H1 (cell line): ENCODE measurements at regions not wholly inside any gene's neighbourhood (a gene's known extent, or its start where the extent isn't known, plus 50 kb on each side); places are given as distances from the start of the nearest gene placed in this dataset.
A peak's percentile ranks its signal among the peaks of the same experiment; 100 is the strongest.

Source experiments
- CTCF ChIA-PET: fragments of 300-600 bp; sonication (Branson Sonifier 250); formaldehyde crosslinking; loops from one replicate; lab custom pipeline; 2021; ENCODE audit not compliant: partially characterized antibody; lab: Charles Lee
- POLR2A ChIA-PET: fragments of 300-600 bp; sonication (Branson Sonifier 250); formaldehyde crosslinking; loops from one replicate; lab custom pipeline; 2021; ENCODE audit warnings: inconsistent platforms; ENCODE audit not compliant: partially characterized antibody; lab: Charles Lee
- DNase-seq, 2 experiments: peaks; one replicate each; pipeline versions ENCODE4 v3.0.0 to v3.0.0-alpha.2; 2010 to 2022; ENCODE audit warnings: low spot score in 2 of 2, low read depth in 1 of 2, mixed read lengths in 1 of 2
- FAIRE-seq: peaks from 2 replicates; lab custom pipeline; 2011; peaks lifted over from hg19 to GRCh38; lab: Jason Lieb, UNC
- H2AFZ ChIP-seq: 2 replicates; pipeline ENCODE4 v1.8.1; 2012; ENCODE audit warnings: low read length, inconsistent platforms
- H2AK5ac ChIP-seq: 2 replicates; pipeline ENCODE4 v1.6.1; 2013; ENCODE audit warnings: low read depth, low read length
- H2BK120ac ChIP-seq: replicated peaks from 2 replicates; pipeline ENCODE3; 2013; ENCODE audit warnings: low read depth, low read length, inconsistent platforms
- H2BK12ac ChIP-seq: 2 replicates; pipeline ENCODE4 v1.6.1; 2013; ENCODE audit warnings: low read depth, low read length
- H2BK15ac ChIP-seq: 2 replicates; pipeline ENCODE4 v1.6.1; 2013; ENCODE audit warnings: low read length
- H2BK20ac ChIP-seq: 2 replicates; pipeline ENCODE4 v1.6.1; 2013; ENCODE audit warnings: low read length
- H2BK5ac ChIP-seq: 2 replicates; pipeline ENCODE4 v1.6.1; 2013; ENCODE audit warnings: low read depth, low read length
- H3K14ac ChIP-seq: 2 replicates; pipeline ENCODE4 v1.6.1; 2013; ENCODE audit warnings: inconsistent platforms; ENCODE audit not compliant: insufficient read length
- H3K18ac ChIP-seq: 2 replicates; pipeline ENCODE4 v1.6.1; 2013; ENCODE audit warnings: low read length; ENCODE audit errors: extremely low read depth
- H3K23ac ChIP-seq: 2 replicates; pipeline ENCODE4 v1.6.1; 2013; ENCODE audit warnings: inconsistent platforms; ENCODE audit not compliant: insufficient read length
- H3K23me2 ChIP-seq: 2 replicates; pipeline ENCODE4 v1.6.1; 2013; ENCODE audit warnings: low read depth, low read length
- H3K27ac ChIP-seq: 2 replicates; pipeline ENCODE4 v1.6.1; 2011; ENCODE audit warnings: low read depth, low read length, inconsistent platforms
- H3K27me3 ChIP-seq, 4 experiments: replicated peaks in 1 of 4; 1 replicate in 1 of 4; 2 replicates in 3 of 4; pipeline versions ENCODE4 v1.6.1 to v1.8.1; 2011 to 2013; ENCODE audit warnings: low read length in 3 of 4, mild to moderate bottlenecking in 3 of 4, inconsistent platforms in 2 of 4, mixed read lengths in 2 of 4, moderate library complexity in 1 of 4; ENCODE audit not compliant: control insufficient read depth in 3 of 4, insufficient read depth in 3 of 4; ENCODE audit errors: extremely low read depth in 1 of 4
- H3K36me3 ChIP-seq, 4 experiments: 2 replicates each; pipeline versions ENCODE4 v1.6.1 to v1.8.1; 2011 to 2013; ENCODE audit warnings: mild to moderate bottlenecking in 4 of 4, low read length in 3 of 4, moderate library complexity in 2 of 4, control low read depth in 1 of 4, inconsistent platforms in 1 of 4; ENCODE audit not compliant: insufficient read depth in 4 of 4, control insufficient read depth in 2 of 4
- H3K4ac ChIP-seq: replicated peaks from 2 replicates; pipeline ENCODE3; 2013; ENCODE audit warnings: low read length, low read depth, mixed read lengths, inconsistent platforms; ENCODE audit not compliant: insufficient read length
- H3K4me1 ChIP-seq, 4 experiments: replicated peaks in 1 of 4; 1 replicate in 1 of 4; 2 replicates in 3 of 4; pipeline versions ENCODE4 v1.6.1 to v1.8.1; 2011 to 2013; ENCODE audit warnings: low read length in 3 of 4, inconsistent platforms in 2 of 4, mixed read lengths in 1 of 4; ENCODE audit not compliant: insufficient read depth in 4 of 4, control insufficient read depth in 3 of 4
- H3K4me2 ChIP-seq, 2 experiments: 2 replicates each; pipeline versions ENCODE4 v1.6.1 to v1.8.1; 2011 to 2013; ENCODE audit warnings: low read depth in 2 of 2, low read length in 2 of 2, control low read depth in 1 of 2, inconsistent platforms in 1 of 2, mild to moderate bottlenecking in 1 of 2; ENCODE audit not compliant: insufficient read depth in 1 of 2
- H3K4me3 ChIP-seq, 4 experiments: fragments of 200-600, 300-600 bp in 1 of 4; sonication (generic), shearing (Covaris generic), sonication (Bioruptor Twin) in 1 of 4; 2 replicates each; pipeline versions ENCODE4 v1.5.1 to v1.8.1; 2011 to 2016; ENCODE audit warnings: low read length in 4 of 4, low read depth in 3 of 4, control low read depth in 2 of 4, inconsistent platforms in 2 of 4, mild to moderate bottlenecking in 2 of 4, mixed read lengths in 1 of 4, moderate library complexity in 1 of 4; ENCODE audit not compliant: insufficient read depth in 2 of 4; ENCODE audit errors: extremely low read depth in 1 of 4
- H3K56ac ChIP-seq: replicated peaks from 2 replicates; pipeline ENCODE3; 2013; ENCODE audit warnings: low read depth, mild to moderate bottlenecking, mixed read lengths, low read length, inconsistent platforms; ENCODE audit not compliant: insufficient read length
- H3K79me1 ChIP-seq: 2 replicates; pipeline ENCODE4 v1.6.1; 2013; ENCODE audit warnings: low read depth, low read length, control low read depth
- H3K79me2 ChIP-seq, 2 experiments: 2 replicates each; pipeline versions ENCODE4 v1.6.1 to v1.8.1; 2012 to 2013; ENCODE audit warnings: low read length in 2 of 2, mild to moderate bottlenecking in 2 of 2, inconsistent platforms in 1 of 2; ENCODE audit not compliant: insufficient read depth in 2 of 2, control insufficient read depth in 1 of 2
- H3K9ac ChIP-seq, 4 experiments: replicated peaks in 1 of 4; 1 replicate in 1 of 4; 2 replicates in 3 of 4; pipeline versions ENCODE4 v1.6.1 to v1.8.1; 2011 to 2013; ENCODE audit warnings: low read depth in 3 of 4, low read length in 3 of 4, control low read depth in 2 of 4, mild to moderate bottlenecking in 2 of 4, moderate library complexity in 2 of 4, inconsistent platforms in 1 of 4; ENCODE audit errors: extremely low read depth in 1 of 4
- H3K9me3 ChIP-seq, 2 experiments: 2 replicates each; pipeline versions ENCODE4 v1.6.1 to v1.8.1; 2012 to 2013; ENCODE audit warnings: mild to moderate bottlenecking in 2 of 2, moderate library complexity in 2 of 2, control low read depth in 1 of 2, inconsistent platforms in 1 of 2, low read depth in 1 of 2, low read length in 1 of 2, mixed read lengths in 1 of 2; ENCODE audit not compliant: insufficient read depth in 2 of 2
- H4K20me1 ChIP-seq, 2 experiments: replicated peaks in 1 of 2; 2 replicates each; pipeline versions ENCODE3 to v1.8.1; 2011 to 2013; ENCODE audit warnings: inconsistent platforms in 2 of 2, low read length in 2 of 2, mild to moderate bottlenecking in 1 of 2; ENCODE audit not compliant: insufficient read depth in 2 of 2, control insufficient read depth in 1 of 2
- H4K5ac ChIP-seq: 2 replicates; pipeline ENCODE4 v1.6.1; 2013; ENCODE audit warnings: low read length, low read depth, mixed read lengths, inconsistent platforms; ENCODE audit not compliant: insufficient read length
- H4K8ac ChIP-seq: 2 replicates; pipeline ENCODE4 v1.8.0; 2013; ENCODE audit warnings: mild to moderate bottlenecking, moderate library complexity, low read length, inconsistent platforms; ENCODE audit not compliant: insufficient read depth; ENCODE audit errors: extremely low read depth
- H4K91ac ChIP-seq: replicated peaks from 2 replicates; pipeline ENCODE3; 2013; ENCODE audit warnings: low read length, mixed read lengths, inconsistent platforms; ENCODE audit not compliant: insufficient read length
- GTF2F1 ChIP-seq: IDR thresholded peaks from 2 replicates; pipeline ENCODE4 v1.6.1; 2012; ENCODE audit warnings: low read depth, low read length, improper control_type of control experiment, borderline replicate concordance
- KDM5A ChIP-seq: fragments of 200-600 bp; IDR thresholded peaks from 2 replicates; pipeline ENCODE4 v1.7.1; 2012; ENCODE audit warnings: mild to moderate bottlenecking, low read length, inconsistent platforms, mixed read lengths
- RXRA ChIP-seq: IDR thresholded peaks from 2 replicates; pipeline ENCODE4 v1.6.1; 2011; ENCODE audit warnings: low read depth, mild to moderate bottlenecking, low read length, moderate library complexity; ENCODE audit not compliant: insufficient read depth
- TAF1 ChIP-seq: IDR thresholded peaks from 2 replicates; pipeline ENCODE4 v1.6.1; 2011; ENCODE audit warnings: mild to moderate bottlenecking, low read depth, low read length
- WGBS, 2 experiments: shearing (Covaris generic) in 1 of 2; methylation state at CpG; one replicate each; pipeline versions ENCODE4 v1.1.6 to v1.1.7; 2013 to 2015; ENCODE audit warnings: low lambda C conversion rate in 2 of 2, mixed read lengths in 2 of 2, inconsistent platforms in 1 of 2, low coverage in 1 of 2, missing lambda C conversion rate in 1 of 2; ENCODE audit not compliant: insufficient replicate concordance in 2 of 2, insufficient coverage in 1 of 2, insufficient read length in 1 of 2; ENCODE audit errors: extremely low coverage in 1 of 2, missing lambda C conversion rate in 1 of 2; 5-methylcytosine and 5-hydroxymethylcytosine counted together

DNA sequence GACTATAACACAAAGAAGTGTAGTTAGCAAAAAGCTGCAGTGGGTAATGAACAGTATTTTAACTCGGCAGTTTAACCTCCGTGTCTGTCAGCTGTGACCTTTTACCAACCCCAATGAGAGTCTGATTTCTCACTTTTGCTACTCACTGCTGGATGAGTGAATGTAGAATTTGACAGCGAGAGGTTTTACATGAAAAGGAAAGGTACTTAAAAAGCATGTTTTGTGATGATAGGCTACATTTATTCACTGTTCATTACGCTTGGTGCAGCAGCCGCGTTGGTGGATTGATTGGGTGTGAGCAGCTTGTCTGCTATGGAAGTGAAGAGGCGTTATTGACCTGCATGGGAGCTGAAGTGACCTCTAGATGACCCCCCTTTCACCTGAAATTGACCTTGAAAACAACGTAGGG, 867.7 kb downstream of the NR2F1-AS1 start:
- no peaks in the 10 kb centered on the region for H3K23me2 ChIP-seq
- no peak overlapping the region for H2BK5ac ChIP-seq
- ChIA-PET POLR2A (no interaction called here), CTCF (no interaction called here)
- H3K79me2 ChIP-seq, result no peaks in the 10 kb centered on the region
- H3K4ac ChIP-seq, result no peak overlapping the region
- no peak overlapping the region for H2AFZ ChIP-seq
- H4K5ac ChIP-seq, result no peak overlapping the region
- no peaks in the 10 kb centered on the region for H3K27me3 ChIP-seq
- no peak overlapping the region for H3K4me3 ChIP-seq
- H3K9ac ChIP-seq, result no peak overlapping the region
- H3K9me3 ChIP-seq, result no peaks in the 10 kb centered on the region
- WGBS, 2 experiments, result 86% methylated on average over 8 of the region's 8 CpGs; no CpG with 5 or more reads in 1 of the 2 experiments
- FAIRE-seq (no peak), DNase-seq (no peak)
- no peak overlapping the region for H4K8ac ChIP-seq
- no peak overlapping the region for H2BK120ac ChIP-seq
- no peak overlapping the region for H4K91ac ChIP-seq
- H2BK20ac ChIP-seq, result no peak overlapping the region
- no peaks in the 10 kb centered on the region for H3K36me3 ChIP-seq
- H2AK5ac ChIP-seq, result no peak overlapping the region
- H3K18ac ChIP-seq, result no peak overlapping the region
- H3K14ac ChIP-seq, result no peak overlapping the region
- H3K4me1 ChIP-seq, result no peaks in the 10 kb centered on the region
- no peaks in the 10 kb centered on the region for H4K20me1 ChIP-seq
- H3K56ac ChIP-seq, result no peak overlapping the region
- H3K23ac ChIP-seq, result no peak overlapping the region
- no peak for TF ChIP-seq KDM5A
- TF ChIP-seq GTF2F1, result no peak
- 0 out of 2 replicates have a peak, but pooled peaks have one; percentile 27 for TF ChIP-seq RXRA
- no peak for TF ChIP-seq TAF1
- TF ChIP-seq, all 59 proteins: peak for 1
- Histone ChIP-seq H3K4me2 (no peak overlapping the region), H3K27ac (no peak overlapping the region), H2BK12ac (no peak overlapping the region), H2BK15ac (no peak overlapping the region), H3K79me1 (no peaks in the 10 kb centered on the region)
